ENCODE measurements at regions not wholly inside any gene's neighbourhood (a gene's known extent, or its start where the extent isn't known, plus 50 kb on each side); places are given as distances from the start of the nearest gene placed in this dataset.

GRCh38 chrX:10052906-10053625 is 85.9 kb downstream of the CLDN34 start:
- no peak for DNase-seq
- no peak overlapping the region for H3K27ac ChIP-seq (ENCODE audit: low read depth in 2 of 2, low read length in 1 of 2)
- H3K9me2 ChIP-seq, result no peaks in the 10 kb centered on the region
- H2AFZ ChIP-seq (ENCODE audit: low read depth), result no peak overlapping the region
- H3K27me3 ChIP-seq (ENCODE audit: insufficient read depth), result no peaks in the 10 kb centered on the region; the same call in 1 of the 2 replicates
- POLR2A ChIA-PET, result no interaction called here
- no peaks in the 10 kb centered on the region for H3K9me3 ChIP-seq
- 52% methylated on average over 4 of the region's 5 CpGs for WGBS (ENCODE audit: low lambda C conversion rate)
- H3K79me2 ChIP-seq (ENCODE audit: insufficient read depth), result no peaks in the 10 kb centered on the region; the same call in 1 of the 2 replicates
- H3K9ac ChIP-seq, result no peak overlapping the region
- no peaks in the 10 kb centered on the region for H3F3A ChIP-seq (replicated peaks; ENCODE audit: insufficient read depth)
- TF ChIP-seq USF2 (IDR thresholded peaks at IDR 0.05; ENCODE audit: borderline replicate concordance, low read depth, low read length) (no peak), ZBTB33 (IDR thresholded peaks at IDR 0.05; ENCODE audit: borderline replicate concordance, low read depth) (no peak), SMC3 (IDR thresholded peaks at IDR 0.05; ENCODE audit: low read depth, low read length) (no peak), RAD21 (IDR thresholded peaks at IDR 0.05; ENCODE audit: low read length) (no peak), SIN3A (IDR thresholded peaks at IDR 0.05; ENCODE audit: borderline replicate concordance, low read depth, low read length) (no peak), MAX (IDR thresholded peaks at IDR 0.05; ENCODE audit: low read depth) (no peak), NRF1 (IDR thresholded peaks at IDR 0.05; ENCODE audit: low read depth, low read length) (no peak), REST (IDR thresholded peaks at IDR 0.05; ENCODE audit: low read depth, low read length) (no peak), RFX5 (IDR thresholded peaks at IDR 0.05; ENCODE audit: low read length) (no peak), FOSL2 (IDR thresholded peaks at IDR 0.05; ENCODE audit: borderline replicate concordance, low read depth) (no peak), TEAD4 (IDR thresholded peaks at IDR 0.05; ENCODE audit: borderline replicate concordance, insufficient read depth) (no peak), EZH2phosphoT487 (IDR thresholded peaks at IDR 0.05; ENCODE audit: borderline replicate concordance, low read depth) (no peak)
- TF ChIP-seq, protein P1, sequence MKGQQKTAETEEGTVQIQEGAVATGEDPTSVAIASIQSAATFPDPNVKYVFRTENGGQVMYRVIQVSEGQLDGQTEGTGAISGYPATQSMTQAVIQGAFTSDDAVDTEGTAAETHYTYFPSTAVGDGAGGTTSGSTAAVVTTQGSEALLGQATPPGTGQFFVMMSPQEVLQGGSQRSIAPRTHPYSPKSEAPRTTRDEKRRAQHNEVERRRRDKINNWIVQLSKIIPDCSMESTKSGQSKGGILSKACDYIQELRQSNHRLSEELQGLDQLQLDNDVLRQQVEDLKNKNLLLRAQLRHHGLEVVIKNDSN (IDR thresholded peaks at IDR 0.05; ENCODE audit: borderline replicate concordance, low read depth), result no peak
- no peaks in the 10 kb centered on the region for H3K36me3 ChIP-seq (replicated peaks in 1 of 2; ENCODE audit: control insufficient read depth in 1 of 2, insufficient read depth in 2 of 2, low read length in 1 of 2)
- H3K4me1 ChIP-seq (ENCODE audit: control insufficient read depth in 1 of 2, insufficient read depth in 2 of 2, low read depth in 1 of 2, low read length in 1 of 2), result no peaks in the 10 kb centered on the region
- CTCF ChIA-PET, result interaction anchor here (0.7 kb wide), 1 partner anchor 136 kb away, joined by 3 read pairs; no protein-coding TSS in a partner anchor
- no peak overlapping the region for H3K4me3 ChIP-seq (ENCODE audit: low read depth in 2 of 2, low read length in 1 of 2)
- no peak overlapping the region for H3K4me2 ChIP-seq
- H4K20me1 ChIP-seq (ENCODE audit: insufficient read depth), result no peaks in the 10 kb centered on the region

All from SK-N-SH (cell line).